Ishikawa (cell line): ENCODE measurements at regions not wholly inside any gene's neighbourhood (a gene's known extent, or its start where the extent isn't known, plus 50 kb on each side); places are given as distances from the start of the nearest gene placed in this dataset.

ENCODE experiments used
- EGR1 ChIP-seq: IDR thresholded peaks from 2 replicates; pipeline ENCODE4 v1.6.1; 2012
- EP300 ChIP-seq: IDR thresholded peaks from 2 replicates; pipeline ENCODE4 v1.6.1; 2012; ENCODE audit warnings: borderline replicate concordance
- RAD21 ChIP-seq: IDR thresholded peaks from 2 replicates; pipeline ENCODE4 v1.6.1; 2012; ENCODE audit warnings: low read depth
- TAF1 ChIP-seq: IDR thresholded peaks from 2 replicates; pipeline ENCODE4 v1.6.1; 2012; ENCODE audit warnings: low read depth, mild to moderate bottlenecking
- TCF12 ChIP-seq: IDR thresholded peaks from 2 replicates; pipeline ENCODE4 v1.6.1; 2012; ENCODE audit warnings: low read depth
- TEAD4 ChIP-seq: IDR thresholded peaks from 2 replicates; pipeline ENCODE4 v1.6.1; 2012
- TF ChIP-seq, protein P1 (sequence below): IDR thresholded peaks from 2 replicates; pipeline ENCODE4 v1.6.1; 2012
- TF ChIP-seq, protein P2 (sequence below): IDR thresholded peaks from 2 replicates; pipeline ENCODE4 v1.6.1; 2012
- TF ChIP-seq, protein P3 (sequence below): IDR thresholded peaks from 2 replicates; pipeline ENCODE4 v1.6.1; 2012; ENCODE audit warnings: low read depth, mild to moderate bottlenecking

DNA sequence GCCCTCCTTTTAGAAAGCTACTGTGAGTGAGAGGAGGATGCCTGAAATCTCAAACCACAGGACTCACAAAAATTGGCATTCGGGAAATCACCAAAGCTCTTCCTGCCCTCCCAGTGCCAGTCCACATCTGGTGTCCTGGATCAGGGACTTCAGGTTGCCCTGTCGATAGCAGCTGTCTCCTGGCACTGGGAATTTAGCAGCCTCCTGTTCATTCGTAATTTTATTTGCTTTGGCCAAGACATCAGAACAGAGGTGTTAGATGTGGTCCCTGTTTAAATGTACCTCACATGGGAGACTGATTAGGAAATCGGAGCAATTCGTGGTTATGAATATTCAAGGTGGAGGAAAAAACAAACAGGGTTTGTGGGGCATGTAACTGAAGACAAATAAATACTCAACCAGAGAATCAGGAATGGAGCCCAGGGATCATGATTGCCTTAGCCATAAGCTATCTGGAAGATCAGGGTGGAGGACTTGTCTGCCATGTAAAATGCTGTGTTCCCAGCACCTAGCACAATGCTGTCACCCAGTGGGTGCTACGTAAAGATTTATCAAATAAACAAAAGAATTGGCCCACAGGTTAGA is 265.2 kb upstream of the PROK2 start:
- TF ChIP-seq TAF1 (no peak), EP300 (no peak), TCF12 (no peak), RAD21 (peak; percentile 40), EGR1 (no peak), TEAD4 (no peak)
- TF ChIP-seq, protein P1, sequence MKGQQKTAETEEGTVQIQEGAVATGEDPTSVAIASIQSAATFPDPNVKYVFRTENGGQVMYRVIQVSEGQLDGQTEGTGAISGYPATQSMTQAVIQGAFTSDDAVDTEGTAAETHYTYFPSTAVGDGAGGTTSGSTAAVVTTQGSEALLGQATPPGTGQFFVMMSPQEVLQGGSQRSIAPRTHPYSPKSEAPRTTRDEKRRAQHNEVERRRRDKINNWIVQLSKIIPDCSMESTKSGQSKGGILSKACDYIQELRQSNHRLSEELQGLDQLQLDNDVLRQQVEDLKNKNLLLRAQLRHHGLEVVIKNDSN: no peak
- TF ChIP-seq, protein P2, sequence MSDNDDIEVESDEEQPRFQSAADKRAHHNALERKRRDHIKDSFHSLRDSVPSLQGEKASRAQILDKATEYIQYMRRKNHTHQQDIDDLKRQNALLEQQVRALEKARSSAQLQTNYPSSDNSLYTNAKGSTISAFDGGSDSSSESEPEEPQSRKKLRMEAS: no peak
- TF ChIP-seq, protein P3, sequence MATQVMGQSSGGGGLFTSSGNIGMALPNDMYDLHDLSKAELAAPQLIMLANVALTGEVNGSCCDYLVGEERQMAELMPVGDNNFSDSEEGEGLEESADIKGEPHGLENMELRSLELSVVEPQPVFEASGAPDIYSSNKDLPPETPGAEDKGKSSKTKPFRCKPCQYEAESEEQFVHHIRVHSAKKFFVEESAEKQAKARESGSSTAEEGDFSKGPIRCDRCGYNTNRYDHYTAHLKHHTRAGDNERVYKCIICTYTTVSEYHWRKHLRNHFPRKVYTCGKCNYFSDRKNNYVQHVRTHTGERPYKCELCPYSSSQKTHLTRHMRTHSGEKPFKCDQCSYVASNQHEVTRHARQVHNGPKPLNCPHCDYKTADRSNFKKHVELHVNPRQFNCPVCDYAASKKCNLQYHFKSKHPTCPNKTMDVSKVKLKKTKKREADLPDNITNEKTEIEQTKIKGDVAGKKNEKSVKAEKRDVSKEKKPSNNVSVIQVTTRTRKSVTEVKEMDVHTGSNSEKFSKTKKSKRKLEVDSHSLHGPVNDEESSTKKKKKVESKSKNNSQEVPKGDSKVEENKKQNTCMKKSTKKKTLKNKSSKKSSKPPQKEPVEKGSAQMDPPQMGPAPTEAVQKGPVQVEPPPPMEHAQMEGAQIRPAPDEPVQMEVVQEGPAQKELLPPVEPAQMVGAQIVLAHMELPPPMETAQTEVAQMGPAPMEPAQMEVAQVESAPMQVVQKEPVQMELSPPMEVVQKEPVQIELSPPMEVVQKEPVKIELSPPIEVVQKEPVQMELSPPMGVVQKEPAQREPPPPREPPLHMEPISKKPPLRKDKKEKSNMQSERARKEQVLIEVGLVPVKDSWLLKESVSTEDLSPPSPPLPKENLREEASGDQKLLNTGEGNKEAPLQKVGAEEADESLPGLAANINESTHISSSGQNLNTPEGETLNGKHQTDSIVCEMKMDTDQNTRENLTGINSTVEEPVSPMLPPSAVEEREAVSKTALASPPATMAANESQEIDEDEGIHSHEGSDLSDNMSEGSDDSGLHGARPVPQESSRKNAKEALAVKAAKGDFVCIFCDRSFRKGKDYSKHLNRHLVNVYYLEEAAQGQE: no peak
